ENCODE measurements at regions not wholly inside any gene's neighbourhood (a gene's known extent, or its start where the extent isn't known, plus 50 kb on each side); places are given as distances from the start of the nearest gene placed in this dataset.

GRCh38 chr17:54785643-54786268, 114.9 kb upstream of the TOM1L1 start:
- no peak overlapping the region for H3K4me3 ChIP-seq (ENCODE audit: low read length)
- no peak for DNase-seq (ENCODE audit: low read depth)
- TF ChIP-seq, protein P1, sequence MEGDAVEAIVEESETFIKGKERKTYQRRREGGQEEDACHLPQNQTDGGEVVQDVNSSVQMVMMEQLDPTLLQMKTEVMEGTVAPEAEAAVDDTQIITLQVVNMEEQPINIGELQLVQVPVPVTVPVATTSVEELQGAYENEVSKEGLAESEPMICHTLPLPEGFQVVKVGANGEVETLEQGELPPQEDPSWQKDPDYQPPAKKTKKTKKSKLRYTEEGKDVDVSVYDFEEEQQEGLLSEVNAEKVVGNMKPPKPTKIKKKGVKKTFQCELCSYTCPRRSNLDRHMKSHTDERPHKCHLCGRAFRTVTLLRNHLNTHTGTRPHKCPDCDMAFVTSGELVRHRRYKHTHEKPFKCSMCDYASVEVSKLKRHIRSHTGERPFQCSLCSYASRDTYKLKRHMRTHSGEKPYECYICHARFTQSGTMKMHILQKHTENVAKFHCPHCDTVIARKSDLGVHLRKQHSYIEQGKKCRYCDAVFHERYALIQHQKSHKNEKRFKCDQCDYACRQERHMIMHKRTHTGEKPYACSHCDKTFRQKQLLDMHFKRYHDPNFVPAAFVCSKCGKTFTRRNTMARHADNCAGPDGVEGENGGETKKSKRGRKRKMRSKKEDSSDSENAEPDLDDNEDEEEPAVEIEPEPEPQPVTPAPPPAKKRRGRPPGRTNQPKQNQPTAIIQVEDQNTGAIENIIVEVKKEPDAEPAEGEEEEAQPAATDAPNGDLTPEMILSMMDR (conservative IDR thresholded peaks at IDR 0.05; ENCODE audit: low read length): no peak

DNA sequence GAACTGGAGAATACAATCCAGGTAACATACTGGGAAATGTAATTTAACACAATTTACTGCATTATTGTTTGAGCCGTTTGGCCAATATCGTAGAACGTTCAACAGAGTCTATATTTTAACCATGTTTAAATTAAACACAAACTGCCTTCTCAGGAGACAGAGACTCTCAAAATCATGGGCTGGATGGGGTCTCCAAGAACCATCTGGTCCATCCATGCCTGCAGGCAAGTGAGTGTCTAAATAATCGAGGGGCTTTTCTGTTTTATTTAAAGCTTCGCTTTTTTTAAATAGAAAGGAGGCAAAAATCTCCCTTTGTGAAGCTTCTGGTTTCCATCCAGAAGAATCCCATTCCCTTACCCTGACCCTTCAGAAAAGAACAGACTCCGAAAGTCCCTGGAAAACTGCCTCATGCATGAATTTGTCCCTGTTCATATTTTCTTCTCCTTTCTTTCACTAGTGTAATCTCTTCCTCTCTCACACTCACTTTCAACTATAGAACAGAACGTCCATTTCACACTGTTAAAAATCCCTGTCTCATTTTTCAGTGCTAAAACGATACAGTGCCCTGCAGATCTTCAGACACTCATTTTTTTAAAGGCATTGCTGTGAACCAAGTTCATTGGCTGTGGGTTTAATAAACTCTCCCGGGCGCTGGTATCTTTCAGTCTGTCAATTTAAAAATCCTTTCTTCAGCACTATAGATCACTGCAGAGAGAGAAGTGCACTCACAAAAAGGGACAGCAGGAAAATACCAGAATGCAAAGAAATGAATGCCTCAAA, 111.4 kb upstream of the TOM1L1 start:
- DNase-seq (ENCODE audit: low read depth): no peak
- TF ChIP-seq, protein P1 (conservative IDR thresholded peaks at IDR 0.05; ENCODE audit: low read length): no peak
- no peak overlapping the region for H3K4me3 ChIP-seq (ENCODE audit: low read length)

- no peak overlapping the region for H3K4me3 ChIP-seq (ENCODE audit: low read length)
- TF ChIP-seq, protein P1 (conservative IDR thresholded peaks at IDR 0.05; ENCODE audit: low read length): no peak
- DNase-seq (ENCODE audit: low read depth): no peak
These were observed 107.4 kb upstream of the TOM1L1 start for GRCh38 chr17:54793271-54793670.

DNA sequence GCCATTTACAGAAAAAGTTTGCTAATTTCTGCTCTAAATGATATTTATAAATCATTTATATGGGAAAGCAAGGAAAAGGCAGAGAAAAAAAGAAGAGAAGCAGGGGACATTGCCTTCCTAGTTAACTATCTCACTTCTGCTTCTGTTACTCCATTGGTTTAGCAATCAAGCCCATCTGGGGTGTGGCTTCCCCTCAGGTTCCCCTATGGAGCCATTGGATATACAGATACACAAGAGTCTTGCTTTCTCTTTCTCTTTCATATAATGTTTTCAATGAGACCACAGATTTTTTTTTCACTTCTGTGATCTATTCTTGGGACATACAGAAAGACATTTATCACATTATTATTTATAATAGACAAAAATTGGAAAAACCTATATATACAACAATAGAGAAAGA, 105.6 kb upstream of the TOM1L1 start:
- TF ChIP-seq, protein P1 (conservative IDR thresholded peaks at IDR 0.05; ENCODE audit: low read length): no peak
- DNase-seq (ENCODE audit: low read depth): no peak
- no peak overlapping the region for H3K4me3 ChIP-seq (ENCODE audit: low read length)

DNA sequence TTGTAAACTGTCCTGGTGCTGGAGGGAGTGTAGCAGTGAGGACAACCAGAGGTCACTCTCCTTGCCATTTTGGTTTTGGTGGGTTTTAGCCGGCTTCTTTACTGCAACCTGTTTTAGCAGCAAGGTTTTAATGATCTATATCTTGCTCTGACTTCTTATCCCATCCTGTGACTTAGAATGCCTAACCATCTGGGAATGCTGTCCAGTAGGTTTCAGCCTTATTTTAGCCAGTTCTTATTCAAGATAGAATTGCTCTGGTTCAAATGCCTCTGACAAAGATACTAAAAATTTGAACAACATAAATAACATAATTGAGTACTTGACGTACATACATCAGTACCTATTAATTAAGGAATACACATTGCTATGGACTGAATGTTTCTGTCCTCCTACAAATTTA, 93.3 kb upstream of the TOM1L1 start:
- no peak for DNase-seq (ENCODE audit: low read depth)
- no peak overlapping the region for H3K4me3 ChIP-seq (ENCODE audit: low read length)
- TF ChIP-seq, protein P1 (conservative IDR thresholded peaks at IDR 0.05; ENCODE audit: low read length): no peak

DNA sequence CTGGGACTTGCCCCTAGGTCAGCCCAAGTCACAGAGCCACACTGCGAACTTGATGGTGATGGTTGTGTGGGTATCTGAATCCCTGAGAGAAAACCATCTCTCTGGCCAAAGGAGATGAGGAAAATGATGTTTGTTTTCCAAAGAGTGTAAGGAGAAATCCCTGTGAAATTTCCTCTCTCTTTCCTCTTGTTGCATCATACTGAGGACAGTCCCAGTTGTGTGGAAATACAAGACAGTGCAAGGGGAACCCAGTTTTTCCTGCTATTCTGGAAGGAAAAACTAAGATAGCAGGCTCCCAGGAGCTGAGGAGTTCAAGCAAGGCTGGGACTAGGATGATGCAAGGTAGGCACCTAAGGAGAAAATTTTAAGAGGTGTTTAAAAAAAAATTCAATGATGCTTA, 86.8 kb upstream of the TOM1L1 start:
- H3K4me3 ChIP-seq (ENCODE audit: low read length): no peak overlapping the region
- no peak for DNase-seq (ENCODE audit: low read depth)
- TF ChIP-seq, protein P1 (conservative IDR thresholded peaks at IDR 0.05; ENCODE audit: low read length): no peak

DNA sequence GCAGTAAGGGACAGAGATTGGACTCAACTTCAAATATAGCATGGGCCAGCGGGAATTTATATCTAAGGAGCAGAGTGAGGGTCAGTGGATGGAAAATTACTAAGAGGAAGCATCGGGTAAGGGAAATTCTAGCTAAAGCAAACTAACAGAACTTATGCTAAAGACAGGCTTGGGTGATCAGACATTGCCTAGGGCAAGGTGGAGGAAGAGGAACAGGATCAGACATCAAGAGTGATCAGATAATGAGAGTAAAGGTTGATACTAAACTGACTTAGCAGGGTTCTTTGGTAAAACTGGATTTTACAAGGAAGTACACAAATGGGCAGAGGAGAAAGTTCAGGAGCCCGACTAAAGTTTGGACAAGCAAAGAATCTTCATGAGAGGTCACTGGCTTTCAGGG, 86.3 kb upstream of the TOM1L1 start:
- no peak for DNase-seq (ENCODE audit: low read depth)
- TF ChIP-seq, protein P1 (conservative IDR thresholded peaks at IDR 0.05; ENCODE audit: low read length): no peak
- no peak overlapping the region for H3K4me3 ChIP-seq (ENCODE audit: low read length)

Data from AG10803 (cell line).